ENCODE measurements at regions not wholly inside any gene's neighbourhood (a gene's known extent, or its start where the extent isn't known, plus 50 kb on each side); places are given as distances from the start of the nearest gene placed in this dataset.

- Histone ChIP-seq H3K27ac (no peak overlapping the region), H3K36me3 (no peaks in the 10 kb centered on the region), H3K9me3 (no peaks in the 10 kb centered on the region), H3K4me3 (no peak overlapping the region), H3K4me1 (no peaks in the 10 kb centered on the region), H3K27me3 (no peaks in the 10 kb centered on the region)
- TF ChIP-seq EP300 (IDR thresholded peaks at IDR 0.05) (no peak), CTCF (IDR thresholded peaks at IDR 0.05) (no peak)
- no peak for DNase-seq (ENCODE audit: low spot score in 2 of 2)
- WGBS: 51% methylated on average over 2 of the region's 2 CpGs
Observed at GRCh38 chr3:29212789-29213433, 68.0 kb upstream of the RBMS3 start.

- TF ChIP-seq CTCF (IDR thresholded peaks at IDR 0.05): no peak
- no peak for TF ChIP-seq POLR2A (IDR thresholded peaks at IDR 0.05)
- no peak for TF ChIP-seq POLR2AphosphoS5 (IDR thresholded peaks at IDR 0.05)
- TF ChIP-seq EP300 (IDR thresholded peaks at IDR 0.05): no peak
- Histone ChIP-seq H3K27ac (no peak overlapping the region), H3K4me3 (no peak overlapping the region), H3K4me1 (no peaks in the 10 kb centered on the region), H3K9me3 (no peaks in the 10 kb centered on the region), H3K27me3 (no peaks in the 10 kb centered on the region), H3K36me3 (no peaks in the 10 kb centered on the region)
- no peak for DNase-seq (ENCODE audit: low spot score in 2 of 2)
- WGBS: 94% methylated on average over 4 of the region's 4 CpGs
Observed at GRCh38 chr3:29214009-29214658, 66.7 kb upstream of the RBMS3 start.

GRCh38 chr3:29215948-29216347 is 64.9 kb upstream of the RBMS3 start:
- TF ChIP-seq CTCF (IDR thresholded peaks at IDR 0.05) (no peak), POLR2AphosphoS5 (IDR thresholded peaks at IDR 0.05) (no peak), EP300 (IDR thresholded peaks at IDR 0.05) (no peak), POLR2A (IDR thresholded peaks at IDR 0.05) (no peak)
- Histone ChIP-seq H3K27me3 (no peaks in the 10 kb centered on the region), H3K4me1 (no peaks in the 10 kb centered on the region), H3K9me3 (no peaks in the 10 kb centered on the region), H3K4me3 (no peak overlapping the region), H3K27ac (no peak overlapping the region), H3K36me3 (no peaks in the 10 kb centered on the region)
- no peak for DNase-seq (ENCODE audit: low spot score in 2 of 2)

- H3K4me1 ChIP-seq: no peaks in the 10 kb centered on the region
- no peaks in the 10 kb centered on the region for H3K9me3 ChIP-seq
- H3K27me3 ChIP-seq: no peaks in the 10 kb centered on the region
- no peak for TF ChIP-seq CTCF (IDR thresholded peaks at IDR 0.05)
- TF ChIP-seq POLR2A (IDR thresholded peaks at IDR 0.05): no peak
- TF ChIP-seq EP300 (IDR thresholded peaks at IDR 0.05): no peak
- TF ChIP-seq POLR2AphosphoS5 (IDR thresholded peaks at IDR 0.05): no peak
- 17% methylated on average over 2 of the region's 2 CpGs for WGBS
- H3K27ac ChIP-seq: no peak overlapping the region
- no peak for DNase-seq (ENCODE audit: low spot score in 2 of 2)
- no peak overlapping the region for H3K4me3 ChIP-seq
- H3K36me3 ChIP-seq: no peaks in the 10 kb centered on the region
Observed at GRCh38 chr3:29226706-29227105, 54.2 kb upstream of the RBMS3 start.

- no peak for DNase-seq (ENCODE audit: low spot score in 2 of 2)
- no peaks in the 10 kb centered on the region for H3K36me3 ChIP-seq
- no peaks in the 10 kb centered on the region for H3K9me3 ChIP-seq
- WGBS: 50% methylated on average over 1 of the region's 1 CpG
- H3K27ac ChIP-seq: no peak overlapping the region
- TF ChIP-seq POLR2A (IDR thresholded peaks at IDR 0.05) (no peak), POLR2AphosphoS5 (IDR thresholded peaks at IDR 0.05) (no peak), EP300 (IDR thresholded peaks at IDR 0.05) (no peak), CTCF (IDR thresholded peaks at IDR 0.05) (no peak)
- no peaks in the 10 kb centered on the region for H3K27me3 ChIP-seq
- H3K4me3 ChIP-seq: no peak overlapping the region
- no peaks in the 10 kb centered on the region for H3K4me1 ChIP-seq
Observed at GRCh38 chr3:29227307-29227706, 53.6 kb upstream of the RBMS3 start.
